ENCODE measurements at regions not wholly inside any gene's neighbourhood (a gene's known extent, or its start where the extent isn't known, plus 50 kb on each side); places are given as distances from the start of the nearest gene placed in this dataset.
A peak's percentile ranks its signal among the peaks of the same experiment; 100 is the strongest.
"Not testable (repeated sequence)": the region's sequence is repeated elsewhere in the genome, so short reads cannot be mapped to it uniquely, and the experiment has no call there.

GRCh38 chr12:102344691-102345090, 135.7 kb downstream of the IGF1 start:
- no peak for DNase-seq (ENCODE audit: low read depth in 2 of 2)

GRCh38 chr12:102343361-102344121, 136.8 kb downstream of the IGF1 start:
- DNase-seq (ENCODE audit: low read depth in 2 of 2): no peak

GRCh38 chr12:102342281-102343006, 137.9 kb downstream of the IGF1 start:
- DNase-seq (ENCODE audit: low read depth in 2 of 2): no peak

- no peak for DNase-seq (ENCODE audit: low read depth in 2 of 2)
Observed at GRCh38 chr12:102334765-102335164, 137.1 kb upstream of the PMCH start.

GRCh38 chr12:102331419-102331818, 133.8 kb upstream of the PMCH start:
- DNase-seq (ENCODE audit: low read depth in 2 of 2): no peak

GRCh38 chr12:102329883-102330282, 132.2 kb upstream of the PMCH start:
- DNase-seq (ENCODE audit: low read depth in 2 of 2): no peak

GRCh38 chr12:102326982-102327381, 129.3 kb upstream of the PMCH start:
- DNase-seq (ENCODE audit: low read depth in 2 of 2): no peak

- not testable (repeated sequence) for DNase-seq (ENCODE audit: low read depth in 2 of 2)
Observed at GRCh38 chr12:102325108-102325507, 127.5 kb upstream of the PMCH start.

GRCh38 chr12:102323799-102324198, 126.2 kb upstream of the PMCH start:
- DNase-seq (ENCODE audit: low read depth in 2 of 2): no peak

GRCh38 chr12:102322254-102322653, 124.6 kb upstream of the PMCH start:
- no peak for DNase-seq (ENCODE audit: low read depth in 2 of 2)

GRCh38 chr12:102321305-102322082, 123.9 kb upstream of the PMCH start:
- no peak for DNase-seq (ENCODE audit: low read depth in 2 of 2)

GRCh38 chr12:102317155-102317554, 119.5 kb upstream of the PMCH start:
- DNase-seq (ENCODE audit: low read depth in 2 of 2): no peak

- no peak for DNase-seq (ENCODE audit: low read depth in 2 of 2)
Observed at GRCh38 chr12:102316723-102317122, 119.1 kb upstream of the PMCH start.

- DNase-seq (ENCODE audit: low read depth in 2 of 2): no peak
Observed at GRCh38 chr12:102314821-102315220, 117.2 kb upstream of the PMCH start.

- DNase-seq (ENCODE audit: low read depth in 2 of 2): not testable (repeated sequence)
Observed at GRCh38 chr12:102313116-102313971, 115.7 kb upstream of the PMCH start.

- DNase-seq (ENCODE audit: low read depth in 2 of 2): no peak
Observed at GRCh38 chr12:102305486-102305885, 107.9 kb upstream of the PMCH start.

- not testable (repeated sequence) for DNase-seq (ENCODE audit: low read depth in 2 of 2)
Observed at GRCh38 chr12:102304667-102305066, 107.0 kb upstream of the PMCH start.

- no peak for DNase-seq (ENCODE audit: low read depth in 2 of 2)
Observed at GRCh38 chr12:102302553-102302952, 104.9 kb upstream of the PMCH start.

GRCh38 chr12:102301547-102301946, 103.9 kb upstream of the PMCH start:
- DNase-seq (ENCODE audit: low read depth in 2 of 2): no peak

GRCh38 chr12:102300824-102301461, 103.3 kb upstream of the PMCH start:
- DNase-seq (ENCODE audit: low read depth in 2 of 2): peak in 1 of 2 experiments; percentile 3

GRCh38 chr12:102299731-102300130, 102.1 kb upstream of the PMCH start:
- DNase-seq (ENCODE audit: low read depth in 2 of 2): no peak

Data from fibroblast of skin of left biceps (primary cell).